ENCODE measurements at regions not wholly inside any gene's neighbourhood (a gene's known extent, or its start where the extent isn't known, plus 50 kb on each side); places are given as distances from the start of the nearest gene placed in this dataset.

- no peak for TF ChIP-seq ATF6 (CRISPR knock-in tag; IDR thresholded peaks at IDR 0.05)
- TF ChIP-seq GABPB1 (CRISPR knock-in tag; IDR thresholded peaks at IDR 0.05) = no peak
- no peak for TF ChIP-seq TEAD4 (CRISPR knock-in tag; IDR thresholded peaks at IDR 0.05)
Observed at GRCh38 chr1:18564676-18565075, 66.0 kb upstream of the PAX7 start (continued).

- H3K9me3 Mint-ChIP-seq = peaks cover 9% of the 10 kb centered on the region; the same call in 1 of the 2 replicates
- CTCF ChIA-PET = interaction anchor here (1.3 to 15.6 kb wide), 5 partner anchors 7 to 265 kb away, joined by 3 to 340 read pairs (median 5); partner anchors contain the start of gene KLHDC7A
- peaks cover 10% of the 10 kb centered on the region for H3K27me3 Mint-ChIP-seq (ENCODE audit: low read depth)
- H3K36me3 Mint-ChIP-seq = no peaks in the 10 kb centered on the region
- peaks cover 14% of the 10 kb centered on the region for H3K4me1 Mint-ChIP-seq
- ATAC-seq (no peak), DNase-seq (ENCODE audit: low spot score) (no peak)
- POLR2A ChIA-PET = no interaction called here
- H3K4me3 Mint-ChIP-seq = no peak overlapping the region
- H3K27ac Mint-ChIP-seq = no peak overlapping the region
- TF ChIP-seq SMAD4 (CRISPR knock-in tag; IDR thresholded peaks at IDR 0.05) (no peak), AR (CRISPR knock-in tag; IDR thresholded peaks at IDR 0.05) (no peak), NFATC4 (CRISPR knock-in tag; IDR thresholded peaks at IDR 0.05) (no peak), KAT7 (CRISPR knock-in tag; IDR thresholded peaks at IDR 0.05; ENCODE audit: borderline replicate concordance) (no peak), ZNF138 (CRISPR knock-in tag; conservative IDR thresholded peaks at IDR 0.05) (no peak), HMGA2 (CRISPR knock-in tag; IDR thresholded peaks at IDR 0.05) (no peak), CREM (CRISPR knock-in tag; IDR thresholded peaks at IDR 0.05) (no peak), EMX1 (CRISPR knock-in tag; IDR thresholded peaks at IDR 0.05) (no peak), AFF4 (CRISPR knock-in tag; IDR thresholded peaks at IDR 0.05; ENCODE audit: borderline replicate concordance) (no peak), CREB1 (CRISPR knock-in tag; IDR thresholded peaks at IDR 0.05) (no peak), GRHL2 (CRISPR knock-in tag; IDR thresholded peaks at IDR 0.05; ENCODE audit: insufficient replicate concordance, severe bottlenecking) (no peak), ZMAT4 (CRISPR knock-in tag; IDR thresholded peaks at IDR 0.05) (no peak), ZNF317 (CRISPR knock-in tag; IDR thresholded peaks at IDR 0.05; ENCODE audit: borderline replicate concordance, low read depth) (no peak), ZNF512 (CRISPR knock-in tag; IDR thresholded peaks at IDR 0.05; ENCODE audit: borderline replicate concordance) (no peak), ELF4 (CRISPR knock-in tag; IDR thresholded peaks at IDR 0.05; ENCODE audit: low read depth) (no peak)
Observed at GRCh38 chr1:18565321-18565720, 65.3 kb upstream of the PAX7 start.

Data from WTC11 (cell line).